Esophagus muscularis mucosa (tissue), 4 donors: ENCODE measurements at regions not wholly inside any gene's neighbourhood (a gene's known extent, or its start where the extent isn't known, plus 50 kb on each side); places are given as distances from the start of the nearest gene placed in this dataset.

ENCODE experiments used
- DNase-seq: peaks from one replicate; pipeline ENCODE4 v3.0.0-alpha.2; 2017; ENCODE audit errors: extremely low spot score
- H3K27ac ChIP-seq, 4 donors: fragments of 200-600 bp; sonication (generic); replicated peaks in 1 of 4; 1 replicate in 3 of 4; 2 replicates in 1 of 4; pipeline ENCODE4 v1.5.1; 2016 to 2019; ENCODE audit warnings: mild to moderate bottlenecking in 1 of 4
- H3K27me3 ChIP-seq, 4 donors: fragments of 200-600 bp; sonication (generic); one replicate each; pipeline versions ENCODE4 v1.5.1 to v1.6.0; 2016 to 2019
- H3K36me3 ChIP-seq, 4 donors: fragments of 200-600 bp; sonication (generic); one replicate each; pipeline ENCODE4 v1.5.1; 2016 to 2019
- H3K4me1 ChIP-seq, 4 donors: fragments of 200-600 bp; sonication (generic); one replicate each; pipeline ENCODE4 v1.5.1; 2016 to 2019
- H3K4me3 ChIP-seq, 4 donors: fragments of 200-600 bp; sonication (generic); 1 replicate in 2 of 4; 2 replicates in 2 of 4; pipeline ENCODE4 v1.5.1; 2016 to 2019; ENCODE audit warnings: mild to moderate bottlenecking in 4 of 4, moderate library complexity in 1 of 4
- H3K9me3 ChIP-seq, 4 donors: fragments of 200-600 bp; sonication (generic); 1 replicate in 3 of 4; 2 replicates in 1 of 4; pipeline ENCODE4 v1.5.1; 2016 to 2019
- CTCF ChIP-seq, 3 experiments: fragments of 200-600 bp in 2 of 3; fragments of 450-650 bp in 1 of 3; sonication (generic) in 2 of 3; IDR thresholded peaks; one replicate each; pipeline ENCODE4 v1.5.1; 2017 to 2019; ENCODE audit warnings: antibody characterized with exemption in 3 of 3, mild to moderate bottlenecking in 2 of 3, moderate library complexity in 1 of 3
- EP300 ChIP-seq: sonication (generic); formaldehyde crosslinking; IDR thresholded peaks from one replicate; pipeline ENCODE4 v1.6.1; 2017; ENCODE audit warnings: antibody characterized with exemption
- POLR2A ChIP-seq: fragments of 450-650 bp; IDR thresholded peaks from one replicate; pipeline ENCODE4 v1.6.1; 2017; ENCODE audit warnings: antibody characterized with exemption, moderate library complexity, mild to moderate bottlenecking, low read depth
- POLR2AphosphoS5 ChIP-seq, 2 donors: sonication (generic); formaldehyde crosslinking; IDR thresholded peaks; one replicate each; pipeline ENCODE4 v1.6.1; 2017; ENCODE audit warnings: antibody characterized with exemption in 2 of 2
- WGBS: methylation state at CpG from one replicate; pipeline ENCODE4 v1.1.5; 2018; 5-methylcytosine and 5-hydroxymethylcytosine counted together
- intact Hi-C: fragments of 100-400 bp; cut with DNase I; formaldehyde crosslinking; loops from one replicate; pipeline ENCODE4 v1.15.1; 2023

- WGBS: 76% methylated on average over 9 of the region's 9 CpGs
- Histone ChIP-seq H3K27ac (no peak overlapping the region), H3K27me3 (peaks cover 0 to 4% (median 0%) of the 10 kb centered on the region in 4 donors), H3K4me3 (no peak overlapping the region), H3K4me1 (peaks cover 0 to 7% (median 0%) of the 10 kb centered on the region in 4 donors), H3K9me3 (no peaks in the 10 kb centered on the region), H3K36me3 (no peaks in the 10 kb centered on the region)
- no peak for DNase-seq
- intact Hi-C loops: no loop called here
- no peak for TF ChIP-seq POLR2A
- TF ChIP-seq POLR2AphosphoS5 (IDR thresholded peaks at IDR 0.05): no peak
- TF ChIP-seq EP300: no peak
- TF ChIP-seq CTCF (IDR thresholded peaks at IDR 0.05): no peak
These were observed 59.5 kb upstream of the TMX1 start for GRCh38 chr14:51180577-51180976.

GRCh38 chr14:51182131-51182565 lies 57.9 kb upstream of the TMX1 start:
- H3K4me3 ChIP-seq: no peak overlapping the region
- no peak for DNase-seq
- intact Hi-C loops: no loop called here
- no peaks in the 10 kb centered on the region for H3K36me3 ChIP-seq
- no peaks in the 10 kb centered on the region for H3K27me3 ChIP-seq
- TF ChIP-seq EP300 (no peak), POLR2AphosphoS5 (IDR thresholded peaks at IDR 0.05) (no peak), POLR2A (no peak), CTCF (IDR thresholded peaks at IDR 0.05) (no peak)
- H3K4me1 ChIP-seq: peaks cover 0 to 7% (median 0%) of the 10 kb centered on the region in 4 donors
- H3K9me3 ChIP-seq: no peaks in the 10 kb centered on the region
- H3K27ac ChIP-seq: no peak overlapping the region
- 45% methylated on average over 3 of the region's 3 CpGs for WGBS

- Histone ChIP-seq H3K4me3 (no peak overlapping the region), H3K27ac (no peak overlapping the region), H3K9me3 (no peaks in the 10 kb centered on the region), H3K36me3 (no peaks in the 10 kb centered on the region), H3K4me1 (peaks cover 0 to 7% (median 0%) of the 10 kb centered on the region in 4 donors), H3K27me3 (no peaks in the 10 kb centered on the region)
- 76% methylated on average over 3 of the region's 3 CpGs for WGBS
- TF ChIP-seq POLR2A: no peak
- TF ChIP-seq EP300: no peak
- TF ChIP-seq POLR2AphosphoS5 (IDR thresholded peaks at IDR 0.05): no peak
- no peak for TF ChIP-seq CTCF (IDR thresholded peaks at IDR 0.05)
- no peak for DNase-seq
- intact Hi-C loops: no loop called here
These were observed 54.9 kb upstream of the TMX1 start for GRCh38 chr14:51185180-51185579.

- Histone ChIP-seq H3K36me3 (no peaks in the 10 kb centered on the region), H3K27me3 (no peaks in the 10 kb centered on the region), H3K9me3 (no peaks in the 10 kb centered on the region), H3K27ac (no peak overlapping the region), H3K4me3 (no peak overlapping the region), H3K4me1 (peaks cover 0 to 7% (median 0%) of the 10 kb centered on the region in 4 donors)
- 77% methylated on average over 1 of the region's 1 CpG for WGBS
- DNase-seq: no peak
- intact Hi-C loops: no loop called here
- TF ChIP-seq POLR2A (no peak), EP300 (no peak)
These were observed 54.3 kb upstream of the TMX1 start for GRCh38 chr14:51185754-51186153.

- TF ChIP-seq EP300 (no peak), CTCF (IDR thresholded peaks at IDR 0.05) (no peak), POLR2AphosphoS5 (IDR thresholded peaks at IDR 0.05) (no peak), POLR2A (no peak)
- intact Hi-C loops: no loop called here
- Histone ChIP-seq H3K4me3 (no peak overlapping the region), H3K9me3 (no peaks in the 10 kb centered on the region), H3K27me3 (no peaks in the 10 kb centered on the region), H3K36me3 (no peaks in the 10 kb centered on the region), H3K27ac (no peak overlapping the region), H3K4me1 (no peaks in the 10 kb centered on the region)
- no peak for DNase-seq
- WGBS: 56% methylated on average over 6 of the region's 6 CpGs
These were observed 51.4 kb upstream of the TMX1 start for GRCh38 chr14:51188566-51189185.
